ENCODE measurements at regions not wholly inside any gene's neighbourhood (a gene's known extent, or its start where the extent isn't known, plus 50 kb on each side); places are given as distances from the start of the nearest gene placed in this dataset.
"Not testable (repeated sequence)": the region's sequence is repeated elsewhere in the genome, so short reads cannot be mapped to it uniquely, and the experiment has no call there.

DNA sequence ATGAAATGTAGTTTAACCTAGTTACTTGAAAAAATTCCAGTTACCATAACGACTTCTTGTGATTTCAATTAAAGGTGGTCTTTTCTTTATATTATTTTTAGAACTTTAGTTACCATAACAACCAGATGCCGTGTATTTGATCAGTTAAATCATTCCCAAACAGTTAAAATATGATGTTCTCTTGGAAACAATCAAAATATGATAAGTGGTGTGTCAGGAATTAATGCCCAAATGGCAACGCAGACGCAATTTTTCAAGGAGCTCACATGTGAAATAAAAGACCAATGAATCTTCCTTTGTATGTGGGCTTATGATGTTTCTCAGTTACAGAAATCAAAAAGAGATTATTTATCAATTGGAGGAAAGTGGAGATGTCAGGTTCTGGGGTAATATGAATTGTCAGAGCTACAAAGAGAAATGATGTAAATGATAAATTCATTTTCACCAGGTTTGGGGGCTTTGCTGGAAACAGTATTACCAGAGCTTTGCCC lies 189.1 kb upstream of the PARD3B start:
- DNase-seq (ENCODE audit: low read depth in 3 of 3), result no peak

GRCh38 chr2:204357286-204357685 lies 188.0 kb upstream of the PARD3B start:
- no peak for DNase-seq (ENCODE audit: low read depth in 3 of 3)

- DNase-seq (ENCODE audit: low read depth in 3 of 3), result no peak
Measured at GRCh38 chr2:204359076-204359475, 186.2 kb upstream of the PARD3B start.

GRCh38 chr2:204360218-204361007 lies 184.9 kb upstream of the PARD3B start:
- no peak for DNase-seq (ENCODE audit: low read depth in 3 of 3)

GRCh38 chr2:204361738-204362137 lies 183.5 kb upstream of the PARD3B start:
- DNase-seq (ENCODE audit: low read depth in 3 of 3), result no peak

- DNase-seq (ENCODE audit: low read depth in 3 of 3), result no peak
Measured at GRCh38 chr2:204362581-204362980, 182.7 kb upstream of the PARD3B start.

DNA sequence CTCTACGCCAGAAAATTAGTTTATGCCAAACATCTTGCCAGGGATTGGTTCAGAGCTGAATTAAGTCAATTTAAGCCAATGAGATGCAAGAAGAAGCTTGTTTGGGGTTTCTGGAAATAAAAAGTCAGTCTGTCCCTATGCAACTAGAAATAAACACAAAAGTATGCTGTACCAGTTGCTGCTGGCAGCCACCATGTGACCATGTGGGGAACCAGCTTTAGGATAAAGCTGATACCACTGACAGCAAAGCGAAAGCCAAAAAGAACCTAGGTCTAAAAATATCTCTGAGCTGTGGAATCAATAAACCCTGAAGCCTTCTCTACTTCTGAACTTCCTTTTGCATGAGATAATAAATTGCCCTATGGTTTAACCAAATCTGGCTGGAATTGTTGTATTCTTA lies 181.8 kb upstream of the PARD3B start:
- DNase-seq (ENCODE audit: low read depth in 3 of 3), result no peak

GRCh38 chr2:204364860-204365535 lies 180.3 kb upstream of the PARD3B start:
- no peak for DNase-seq (ENCODE audit: low read depth in 3 of 3)

DNA sequence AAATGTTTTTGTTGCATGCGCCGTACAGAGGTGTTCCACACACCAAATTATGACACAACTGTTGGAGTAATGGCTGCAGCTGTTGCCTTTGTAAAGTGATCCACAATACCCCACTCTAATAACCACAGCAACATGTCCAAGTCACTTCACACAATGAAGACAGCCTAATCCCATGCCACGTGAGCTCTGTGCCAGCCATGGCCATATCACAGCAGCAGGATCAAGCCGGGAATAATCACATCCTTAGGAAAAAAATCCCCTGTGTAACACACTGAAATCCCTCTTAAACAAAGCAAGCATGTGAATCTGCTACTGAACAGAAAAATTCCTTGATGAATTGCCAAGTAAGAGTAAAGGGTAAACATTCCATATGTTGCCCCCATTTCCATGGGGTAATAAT lies 179.5 kb upstream of the PARD3B start:
- DNase-seq (ENCODE audit: low read depth in 3 of 3), result no peak

- no peak for DNase-seq (ENCODE audit: low read depth in 3 of 3)
Measured at GRCh38 chr2:204367466-204367865, 177.8 kb upstream of the PARD3B start.

- no peak for DNase-seq (ENCODE audit: low read depth in 3 of 3)
Measured at GRCh38 chr2:204370172-204370718, 175.0 kb upstream of the PARD3B start.

DNA sequence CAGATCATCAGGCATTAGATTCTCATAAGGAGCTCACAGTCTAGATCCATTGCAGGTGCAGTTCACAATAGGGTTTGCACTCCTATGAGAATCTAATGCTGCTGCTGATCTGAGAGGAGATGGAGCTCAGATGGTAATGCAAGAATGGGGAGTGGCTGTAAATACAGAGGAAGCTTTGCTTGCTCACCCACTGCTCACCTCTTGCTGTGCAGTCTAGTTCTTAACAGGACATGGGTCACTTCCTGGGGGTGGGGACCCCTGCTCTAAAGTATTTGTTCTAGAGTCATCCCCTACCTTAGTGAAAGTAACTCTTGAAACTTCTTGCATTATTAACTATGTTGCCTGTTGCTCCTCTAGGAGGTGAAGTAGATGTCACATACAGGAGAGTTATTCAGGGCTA lies 171.3 kb upstream of the PARD3B start:
- DNase-seq (ENCODE audit: low read depth in 3 of 3), result no peak

DNA sequence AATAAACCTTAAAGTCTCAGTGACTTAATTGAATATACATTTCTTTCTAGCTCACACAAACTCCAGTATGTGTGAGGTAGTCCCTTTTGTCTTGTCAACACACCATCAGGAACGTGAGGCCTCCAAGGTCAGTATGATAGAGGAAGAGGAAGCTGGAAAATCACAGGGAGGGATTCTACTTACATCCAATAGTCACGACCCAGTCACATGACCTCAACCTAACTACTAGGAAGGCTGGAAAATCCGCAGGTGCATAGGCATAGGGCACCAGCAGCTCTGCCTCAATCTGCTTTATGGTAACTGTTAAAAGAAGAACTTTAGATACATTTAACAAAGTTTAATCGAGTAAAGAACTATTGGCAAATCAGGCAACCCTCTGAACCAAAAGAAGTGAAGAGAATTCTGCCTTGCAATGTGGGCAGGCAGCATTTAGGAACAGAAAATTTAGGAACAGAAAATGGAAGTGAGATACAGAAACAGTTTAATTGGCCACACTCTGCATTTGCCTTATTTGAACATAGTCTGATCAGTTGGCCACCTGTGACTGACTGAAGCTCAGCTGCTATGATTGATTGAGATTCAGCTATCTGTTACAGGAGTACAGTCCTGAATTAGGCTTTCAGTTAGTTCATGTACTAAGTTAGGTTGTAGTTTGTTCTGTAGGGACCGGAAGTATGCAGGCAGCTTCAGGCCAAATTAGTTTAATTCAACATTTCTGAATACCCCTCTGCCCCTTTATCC lies 165.0 kb upstream of the PARD3B start:
- DNase-seq (ENCODE audit: low read depth in 3 of 3), result no peak

- DNase-seq (ENCODE audit: low read depth in 3 of 3), result no peak
Measured at GRCh38 chr2:204386668-204387067, 158.6 kb upstream of the PARD3B start.

- DNase-seq (ENCODE audit: low read depth in 3 of 3), result no peak
Measured at GRCh38 chr2:204389120-204389519, 156.2 kb upstream of the PARD3B start.

- DNase-seq (ENCODE audit: low read depth in 3 of 3), result no peak
Measured at GRCh38 chr2:204389856-204390255, 155.4 kb upstream of the PARD3B start.

- no peak for DNase-seq (ENCODE audit: low read depth in 3 of 3)
Measured at GRCh38 chr2:204395539-204395938, 149.7 kb upstream of the PARD3B start.

- no peak for DNase-seq (ENCODE audit: low read depth in 3 of 3)
Measured at GRCh38 chr2:204401114-204401513, 144.2 kb upstream of the PARD3B start.

DNA sequence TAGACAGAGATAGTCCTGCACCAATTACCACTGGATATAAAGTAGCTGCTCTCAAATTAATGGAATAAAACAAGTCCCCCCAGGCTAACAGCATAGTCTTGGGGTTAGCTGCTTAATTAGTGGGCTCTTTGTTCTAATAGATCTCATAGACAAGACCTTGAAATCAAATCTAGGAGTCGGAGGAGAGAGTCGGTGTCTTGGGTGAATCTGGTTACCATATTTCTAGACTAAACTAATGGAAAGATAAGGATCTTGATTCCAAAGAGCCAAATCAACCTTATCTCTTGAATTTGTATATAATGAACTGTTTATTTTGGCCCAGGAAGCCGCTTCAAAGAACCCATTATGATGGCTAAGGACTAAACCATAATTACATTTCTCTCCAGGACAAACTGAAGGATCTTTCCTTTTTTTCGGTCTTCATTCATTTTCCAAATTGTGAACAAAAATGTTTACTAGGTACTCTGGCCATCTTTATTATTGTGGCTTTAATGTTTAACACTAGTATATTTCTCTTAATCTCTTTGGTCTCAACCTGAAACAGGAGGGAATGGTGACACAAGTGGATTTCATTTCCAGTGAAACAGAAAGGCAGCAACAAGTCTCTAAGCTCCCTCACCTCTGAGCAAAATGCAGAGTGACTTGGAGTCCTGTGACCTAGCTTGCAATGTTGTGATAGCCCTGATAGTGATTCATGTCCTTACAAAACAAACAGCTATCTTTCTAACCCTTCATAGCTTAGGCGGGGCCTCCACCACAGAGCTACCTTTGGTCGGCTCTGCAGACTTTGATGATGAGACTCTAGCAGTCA lies 137.9 kb upstream of the PARD3B start:
- no peak for DNase-seq (ENCODE audit: low read depth in 3 of 3)

DNA sequence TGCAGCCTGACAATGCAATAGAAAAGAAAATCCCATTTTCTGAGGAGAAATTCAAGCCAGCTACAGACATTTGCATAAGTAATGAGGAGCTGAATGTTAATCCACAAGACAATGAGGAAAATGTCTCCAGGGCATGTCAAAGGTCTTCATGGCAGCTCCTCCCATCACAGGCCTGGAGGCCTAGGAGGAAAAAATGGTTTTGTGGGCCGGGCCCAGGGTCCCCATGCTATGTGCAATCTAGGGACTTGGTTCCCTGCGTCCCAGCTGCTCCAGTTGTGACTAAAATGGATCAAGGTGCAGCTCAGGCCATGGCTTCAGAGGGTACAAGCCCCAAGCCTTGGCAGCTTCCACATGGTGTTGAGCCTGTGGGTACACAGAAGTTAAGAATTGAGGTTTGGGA lies 132.5 kb upstream of the PARD3B start:
- not testable (repeated sequence) for DNase-seq (ENCODE audit: low read depth in 3 of 3)

- no peak for DNase-seq (ENCODE audit: low read depth in 3 of 3)
Measured at GRCh38 chr2:204415406-204416181, 129.7 kb upstream of the PARD3B start.
